HG03039 (cell line): ENCODE measurements at regions not wholly inside any gene's neighbourhood (a gene's known extent, or its start where the extent isn't known, plus 50 kb on each side); places are given as distances from the start of the nearest gene placed in this dataset.

Experiments
- ATAC-seq: cut with Tn5 transposase; IDR thresholded peaks from one replicate; pipeline ENCODE4 v1.9.1; 2021; ENCODE audit warnings: mild to moderate bottlenecking, moderate library complexity; ENCODE audit not compliant: unreplicated experiment

DNA sequence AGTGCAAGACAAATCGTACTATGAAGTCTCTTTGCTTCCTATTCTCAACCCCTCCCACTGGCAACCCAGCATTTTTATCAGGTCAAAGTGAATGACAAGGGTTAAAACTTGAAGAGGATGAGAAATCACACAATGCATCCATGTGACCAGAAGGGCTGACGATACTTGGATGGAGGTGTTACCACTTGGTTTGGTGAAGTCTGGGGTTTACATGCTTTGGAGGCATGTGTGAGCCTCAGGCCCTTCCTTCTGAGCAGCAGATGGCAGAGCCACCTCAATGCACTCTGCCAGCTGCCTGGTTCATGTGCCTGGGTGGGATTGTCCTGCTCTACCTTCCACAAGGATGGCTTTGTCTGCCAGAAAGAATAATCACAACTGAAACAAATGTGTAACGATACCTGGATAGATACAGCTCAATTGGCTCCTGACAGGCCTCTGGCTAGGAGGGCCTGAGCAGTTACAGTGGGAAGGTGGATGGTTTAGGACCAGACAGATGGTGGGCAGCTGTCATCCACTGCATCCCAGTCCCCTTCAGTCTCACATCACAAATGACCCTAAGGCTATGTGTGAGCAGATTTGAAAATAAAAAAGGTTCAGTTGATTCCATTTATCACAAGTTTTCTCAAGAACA lies 51.5 kb upstream of the CNIH3 start:
- ATAC-seq, result no peak

DNA sequence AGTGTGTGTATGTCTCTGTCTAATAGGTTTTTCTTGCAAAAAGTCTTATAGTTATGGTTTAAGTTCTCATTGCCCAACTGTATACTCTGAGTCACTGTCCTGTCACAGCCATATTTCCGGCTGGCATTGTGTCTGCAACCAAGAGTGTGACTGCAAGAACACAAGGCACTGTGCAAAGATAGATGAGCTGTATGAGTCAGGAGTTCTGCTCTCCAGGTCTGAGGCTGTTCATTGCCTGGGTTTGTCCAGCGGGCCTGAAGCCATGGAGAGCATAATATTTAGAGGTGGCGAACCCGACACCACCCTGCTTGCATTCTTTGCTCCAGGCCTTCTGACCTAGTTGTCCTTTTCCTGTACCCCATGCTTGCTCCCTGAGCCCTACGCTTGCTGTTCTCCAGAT lies 50.9 kb upstream of the CNIH3 start:
- ATAC-seq, result no peak

DNA sequence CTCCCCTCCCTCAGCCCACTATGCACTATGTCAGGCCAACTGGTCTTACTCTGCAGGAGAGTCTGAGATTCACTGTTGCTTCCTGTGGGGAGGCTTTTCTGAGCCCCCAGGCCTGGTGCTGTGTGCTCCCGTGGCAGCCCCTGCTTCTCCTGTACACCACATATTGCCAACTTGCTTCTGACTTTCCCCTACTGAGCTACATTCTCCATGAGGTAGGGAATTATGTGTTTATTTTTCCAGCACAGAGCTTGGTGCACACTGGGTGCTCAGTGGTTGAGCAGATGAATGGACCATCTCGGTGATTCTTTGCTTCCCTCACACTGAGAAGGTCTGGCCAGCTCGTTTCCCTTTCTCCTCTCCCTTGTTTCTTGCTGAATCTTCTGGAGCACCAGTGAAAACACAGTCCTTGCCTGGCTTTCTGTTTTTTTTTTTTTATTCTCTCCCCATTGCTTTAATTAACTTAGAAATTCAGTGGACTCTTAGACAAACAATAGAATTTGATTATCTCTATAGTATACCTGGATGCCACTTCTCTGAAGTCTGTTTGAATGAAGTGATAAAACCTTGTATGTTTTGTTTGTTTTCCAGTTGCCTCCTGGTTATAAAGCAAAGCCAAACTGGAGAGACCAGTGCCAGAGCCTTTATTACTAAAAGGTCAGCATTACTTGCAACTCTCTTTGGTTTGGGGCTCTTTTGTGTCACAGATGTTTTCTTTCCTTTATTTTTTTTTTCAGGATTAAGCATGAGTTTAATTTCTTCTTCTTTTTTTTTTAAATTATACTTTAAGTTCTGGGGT lies 50.3 kb upstream of the CNIH3 start:
- ATAC-seq, result no peak
